ENCODE measurements at regions not wholly inside any gene's neighbourhood (a gene's known extent, or its start where the extent isn't known, plus 50 kb on each side); places are given as distances from the start of the nearest gene placed in this dataset.
"Not testable (repeated sequence)": the region's sequence is repeated elsewhere in the genome, so short reads cannot be mapped to it uniquely, and the experiment has no call there.

GRCh38 chr2:85969367-85969766, 80.6 kb upstream of the ST3GAL5 start:
- intact Hi-C loops (cut with DNase I; ENCODE audit: low total_unique reads); H3K4me1 ChIP-seq; H3K9me3 ChIP-seq; H3K36me3 ChIP-seq; H3K4me3 ChIP-seq; H3K27ac ChIP-seq; H3K27me3 ChIP-seq; DNase-seq: not testable (repeated sequence)

DNA sequence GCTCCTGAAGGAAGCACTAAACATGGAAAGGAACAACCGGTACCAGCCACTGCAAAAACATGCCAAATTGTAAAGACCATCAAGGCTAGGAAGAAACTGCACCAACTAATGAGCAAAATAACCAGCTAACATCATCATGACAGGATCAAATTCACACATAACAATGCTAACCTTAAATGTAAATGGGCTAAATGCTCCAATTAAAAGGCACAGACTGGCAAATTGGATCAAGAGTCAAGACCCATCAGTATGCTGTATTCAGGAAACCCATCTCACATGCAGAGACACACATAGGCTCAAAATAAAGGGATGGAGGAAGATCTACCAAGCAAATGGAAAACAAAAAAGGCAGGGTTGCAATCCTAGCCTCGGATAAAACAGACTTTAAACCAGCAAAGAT, 77.0 kb upstream of the ST3GAL5 start:
- H3K4me1 ChIP-seq; H3K27me3 ChIP-seq; H3K36me3 ChIP-seq; H3K9me3 ChIP-seq; DNase-seq; H3K4me3 ChIP-seq; H3K27ac ChIP-seq; intact Hi-C loops (cut with DNase I; ENCODE audit: low total_unique reads): not testable (repeated sequence)

- H3K9me3 ChIP-seq; H3K4me3 ChIP-seq; intact Hi-C loops (cut with DNase I; ENCODE audit: low total_unique reads); DNase-seq; H3K36me3 ChIP-seq; H3K27ac ChIP-seq; H3K4me1 ChIP-seq; H3K27me3 ChIP-seq: not testable (repeated sequence)
Measured at GRCh38 chr2:85963747-85964418, 75.1 kb upstream of the ST3GAL5 start.

GRCh38 chr2:85963068-85963467, 74.3 kb upstream of the ST3GAL5 start:
- no peaks in the 10 kb centered on the region for H3K9me3 ChIP-seq
- DNase-seq = no peak
- no peak overlapping the region for H3K27ac ChIP-seq
- H3K4me3 ChIP-seq = no peak overlapping the region
- no peak for TF ChIP-seq CTCF (IDR thresholded peaks at IDR 0.05)
- H3K27me3 ChIP-seq = peaks cover 0 to 3% of the 10 kb centered on the region in 2 donors
- intact Hi-C loops (cut with DNase I; ENCODE audit: low total_unique reads) = no loop called here
- no peaks in the 10 kb centered on the region for H3K4me1 ChIP-seq
- H3K36me3 ChIP-seq = no peaks in the 10 kb centered on the region

- H3K36me3 ChIP-seq = no peaks in the 10 kb centered on the region
- H3K27me3 ChIP-seq = peaks cover 0 to 3% of the 10 kb centered on the region in 2 donors
- intact Hi-C loops (cut with DNase I; ENCODE audit: low total_unique reads) = no loop called here
- TF ChIP-seq CTCF (IDR thresholded peaks at IDR 0.05) = no peak
- DNase-seq = no peak
- H3K4me1 ChIP-seq = no peaks in the 10 kb centered on the region
- no peak overlapping the region for H3K27ac ChIP-seq
- no peaks in the 10 kb centered on the region for H3K9me3 ChIP-seq
- H3K4me3 ChIP-seq = no peak overlapping the region
Measured at GRCh38 chr2:85961754-85962153, 73.0 kb upstream of the ST3GAL5 start.

DNA sequence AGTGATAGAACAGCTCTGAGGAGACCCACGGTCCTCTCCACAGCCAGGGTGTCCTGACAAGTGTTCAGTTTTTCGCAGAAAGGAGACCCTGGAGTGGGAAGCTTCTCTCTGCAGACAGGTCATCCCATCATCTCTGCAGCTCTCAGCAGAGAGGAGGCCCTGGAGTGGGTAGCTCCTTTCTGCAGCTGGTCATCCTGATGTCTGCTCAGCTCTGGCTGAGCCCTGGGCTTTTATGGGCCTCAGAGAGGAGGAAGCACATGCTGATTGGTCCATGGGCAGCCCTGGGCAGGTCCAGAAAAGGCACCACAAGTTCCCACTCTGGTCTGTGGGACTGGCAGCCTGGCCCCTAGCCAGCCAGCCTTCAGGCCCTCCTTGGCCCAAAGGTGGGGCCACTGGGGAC, 72.3 kb upstream of the ST3GAL5 start:
- H3K27ac ChIP-seq = no peak overlapping the region
- H3K27me3 ChIP-seq = peaks cover 0 to 3% of the 10 kb centered on the region in 2 donors
- no peak for TF ChIP-seq CTCF (IDR thresholded peaks at IDR 0.05)
- no peaks in the 10 kb centered on the region for H3K4me1 ChIP-seq
- no peaks in the 10 kb centered on the region for H3K9me3 ChIP-seq
- intact Hi-C loops (cut with DNase I; ENCODE audit: low total_unique reads) = no loop called here
- DNase-seq = no peak
- no peak overlapping the region for H3K4me3 ChIP-seq
- H3K36me3 ChIP-seq = no peaks in the 10 kb centered on the region

DNA sequence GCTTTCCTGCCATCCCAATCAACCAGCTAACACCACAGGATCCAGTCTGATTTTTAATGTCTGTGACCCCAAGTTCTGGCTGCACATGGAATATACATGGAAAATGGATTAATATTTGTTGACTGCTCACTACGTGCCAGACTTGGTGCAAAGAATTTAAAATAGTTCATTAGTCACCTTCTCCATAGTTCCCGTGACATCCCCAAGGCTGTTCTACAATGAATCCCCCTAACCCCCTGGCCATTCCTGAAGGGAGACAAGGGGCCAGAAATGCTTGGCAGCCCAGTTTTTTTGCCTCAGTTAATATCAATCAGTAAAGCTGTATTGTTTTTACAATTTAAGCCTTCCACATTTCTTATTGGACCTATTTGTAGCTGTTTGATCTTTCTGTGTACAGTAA, 71.0 kb upstream of the ST3GAL5 start:
- Histone ChIP-seq H3K4me3 (no peak overlapping the region), H3K4me1 (no peaks in the 10 kb centered on the region), H3K9me3 (no peaks in the 10 kb centered on the region), H3K27ac (no peak overlapping the region), H3K36me3 (no peaks in the 10 kb centered on the region), H3K27me3 (peaks cover 0 to 3% of the 10 kb centered on the region in 2 donors)
- no peak for DNase-seq
- TF ChIP-seq CTCF (IDR thresholded peaks at IDR 0.05) = no peak
- intact Hi-C loops (cut with DNase I; ENCODE audit: low total_unique reads) = no loop called here
